ENCODE measurements at regions not wholly inside any gene's neighbourhood (a gene's known extent, or its start where the extent isn't known, plus 50 kb on each side); places are given as distances from the start of the nearest gene placed in this dataset.

GRCh38 chr9:120210274-120210673 is 369.7 kb downstream of the CDK5RAP2 start:
- DNase-seq, result no peak

- no peak for DNase-seq
Measured at GRCh38 chr9:120202856-120203654, 376.9 kb downstream of the CDK5RAP2 start.

- DNase-seq, result no peak
Measured at GRCh38 chr9:120198027-120198426, 381.9 kb downstream of the CDK5RAP2 start.

GRCh38 chr9:120197605-120198004 is 382.4 kb downstream of the CDK5RAP2 start:
- no peak for DNase-seq

- DNase-seq, result no peak
Measured at GRCh38 chr9:120191141-120191540, 388.8 kb downstream of the CDK5RAP2 start.

GRCh38 chr9:120187758-120188157 is 392.2 kb downstream of the CDK5RAP2 start:
- no peak for DNase-seq

GRCh38 chr9:120186276-120186675 is 393.7 kb downstream of the CDK5RAP2 start:
- no peak for DNase-seq

- no peak for DNase-seq
Measured at GRCh38 chr9:120184266-120184665, 395.7 kb downstream of the CDK5RAP2 start.

GRCh38 chr9:120183615-120184014 is 396.4 kb downstream of the CDK5RAP2 start:
- DNase-seq, result no peak

GRCh38 chr9:120182011-120182410 is 398.0 kb downstream of the CDK5RAP2 start:
- DNase-seq, result no peak

- DNase-seq, result no peak
Measured at GRCh38 chr9:120177121-120177520, 402.8 kb downstream of the CDK5RAP2 start.

- DNase-seq, result no peak
Measured at GRCh38 chr9:120175031-120175430, 404.9 kb downstream of the CDK5RAP2 start.

GRCh38 chr9:120161776-120162175 is 418.2 kb downstream of the CDK5RAP2 start:
- DNase-seq, result no peak

GRCh38 chr9:120158221-120158620 is 421.7 kb downstream of the CDK5RAP2 start:
- no peak for DNase-seq

GRCh38 chr9:120156376-120156775 is 423.6 kb downstream of the CDK5RAP2 start:
- no peak for DNase-seq

- DNase-seq, result no peak
Measured at GRCh38 chr9:120153258-120153657, 426.7 kb downstream of the CDK5RAP2 start.

GRCh38 chr9:120152295-120152694 is 427.7 kb downstream of the CDK5RAP2 start:
- no peak for DNase-seq

GRCh38 chr9:120151806-120152205 is 428.2 kb downstream of the CDK5RAP2 start:
- DNase-seq, result no peak

- DNase-seq, result no peak
Measured at GRCh38 chr9:120151149-120151548, 428.8 kb downstream of the CDK5RAP2 start.

- DNase-seq, result no peak
Measured at GRCh38 chr9:120138955-120139354, 441.0 kb downstream of the CDK5RAP2 start.

GRCh38 chr9:120137186-120137840 is 442.7 kb downstream of the CDK5RAP2 start:
- DNase-seq, result no peak

- no peak for DNase-seq
Measured at GRCh38 chr9:120136696-120137095, 443.3 kb downstream of the CDK5RAP2 start.

- DNase-seq, result no peak
Measured at GRCh38 chr9:120117081-120117480, 462.9 kb downstream of the CDK5RAP2 start.

- no peak for DNase-seq
Measured at GRCh38 chr9:120110520-120110919, 469.4 kb downstream of the CDK5RAP2 start.

- peak; percentile 15 for DNase-seq
Measured at GRCh38 chr9:120109242-120109641, 470.7 kb downstream of the CDK5RAP2 start.
